ENCODE measurements at regions not wholly inside any gene's neighbourhood (a gene's known extent, or its start where the extent isn't known, plus 50 kb on each side); places are given as distances from the start of the nearest gene placed in this dataset.
A peak's percentile ranks its signal among the peaks of the same experiment; 100 is the strongest.
"Not testable (repeated sequence)": the region's sequence is repeated elsewhere in the genome, so short reads cannot be mapped to it uniquely, and the experiment has no call there.

- DNase-seq (ENCODE audit: low read depth) = not testable (repeated sequence)
These were observed 340.3 kb downstream of the THBS2 start for GRCh38 chr6:168913231-168913865.

- DNase-seq (ENCODE audit: low read depth) = no peak
These were observed 344.4 kb downstream of the THBS2 start for GRCh38 chr6:168909288-168909687.

GRCh38 chr6:168908887-168909286 is 344.8 kb downstream of the THBS2 start:
- peak; percentile 74 for DNase-seq (ENCODE audit: low read depth)

- DNase-seq (ENCODE audit: low read depth) = no peak
These were observed 345.5 kb downstream of the THBS2 start for GRCh38 chr6:168908166-168908565.

- no peak for DNase-seq (ENCODE audit: low read depth)
These were observed 347.3 kb downstream of the THBS2 start for GRCh38 chr6:168906391-168906790.

GRCh38 chr6:168905451-168906090 is 348.1 kb downstream of the THBS2 start:
- no peak for DNase-seq (ENCODE audit: low read depth)

GRCh38 chr6:168903613-168904345 is 349.9 kb downstream of the THBS2 start:
- no peak for DNase-seq (ENCODE audit: low read depth)

- no peak for DNase-seq (ENCODE audit: low read depth)
These were observed 351.6 kb downstream of the THBS2 start for GRCh38 chr6:168902075-168902474.

GRCh38 chr6:168901076-168901475 is 352.6 kb downstream of the THBS2 start:
- no peak for DNase-seq (ENCODE audit: low read depth)

- DNase-seq (ENCODE audit: low read depth) = no peak
These were observed 357.3 kb downstream of the THBS2 start for GRCh38 chr6:168896321-168896720.

GRCh38 chr6:168895102-168895812 is 358.4 kb downstream of the THBS2 start:
- DNase-seq (ENCODE audit: low read depth) = no peak

GRCh38 chr6:168892031-168892430 is 361.6 kb downstream of the THBS2 start:
- DNase-seq (ENCODE audit: low read depth) = no peak

- DNase-seq (ENCODE audit: low read depth) = no peak
These were observed 362.7 kb downstream of the THBS2 start for GRCh38 chr6:168890981-168891365.

- no peak for DNase-seq (ENCODE audit: low read depth)
These were observed 363.2 kb downstream of the THBS2 start for GRCh38 chr6:168890306-168890980.

- DNase-seq (ENCODE audit: low read depth) = no peak
These were observed 364.8 kb downstream of the THBS2 start for GRCh38 chr6:168888786-168889345.

GRCh38 chr6:168888102-168888501 is 365.5 kb downstream of the THBS2 start:
- no peak for DNase-seq (ENCODE audit: low read depth)

GRCh38 chr6:168887621-168888020 is 366.0 kb downstream of the THBS2 start:
- DNase-seq (ENCODE audit: low read depth) = no peak

- no peak for DNase-seq (ENCODE audit: low read depth)
These were observed 366.7 kb downstream of the THBS2 start for GRCh38 chr6:168886964-168887363.

- no peak for DNase-seq (ENCODE audit: low read depth)
These were observed 367.6 kb downstream of the THBS2 start for GRCh38 chr6:168885751-168886742.

- no peak for DNase-seq (ENCODE audit: low read depth)
These were observed 368.4 kb downstream of the THBS2 start for GRCh38 chr6:168885196-168885595.
